ENCODE measurements at regions not wholly inside any gene's neighbourhood (a gene's known extent, or its start where the extent isn't known, plus 50 kb on each side); places are given as distances from the start of the nearest gene placed in this dataset.

- TF ChIP-seq CTCF (IDR thresholded peaks at IDR 0.05) (no peak), POLR2AphosphoS5 (IDR thresholded peaks at IDR 0.05) (no peak), POLR2A (IDR thresholded peaks at IDR 0.05) (no peak)
These were observed 145.5 kb downstream of the NUF2 start for GRCh38 chr1:163467289-163467688.

All from prostate gland (tissue), 2 donors.